Thyroid gland (tissue), 4 donors: ENCODE measurements at regions not wholly inside any gene's neighbourhood (a gene's known extent, or its start where the extent isn't known, plus 50 kb on each side); places are given as distances from the start of the nearest gene placed in this dataset.

Experiments used
- DNase-seq, 2 donors: peaks; one replicate each; pipeline ENCODE4 v3.0.0-alpha.2; 2019
- H3K27ac ChIP-seq, 3 donors: fragments of 200-600 bp; sonication (generic); 1 replicate in 2 of 3; 2 replicates in 1 of 3; pipeline ENCODE4 v1.5.1; 2016 to 2019; ENCODE audit warnings: mild to moderate bottlenecking in 1 of 3, moderate library complexity in 1 of 3
- H3K27me3 ChIP-seq: fragments of 200-600 bp; sonication (generic); one replicate; pipeline ENCODE4 v1.5.1; 2019
- H3K36me3 ChIP-seq, 2 donors: fragments of 200-600 bp; sonication (generic); one replicate each; pipeline ENCODE4 v1.5.1; 2016 to 2019
- H3K4me1 ChIP-seq, 2 donors: fragments of 200-600 bp; sonication (generic); one replicate each; pipeline ENCODE4 v1.5.1; 2017 to 2019
- H3K4me3 ChIP-seq, 3 donors: fragments of 200-600 bp; sonication (generic); replicated peaks in 1 of 3; 1 replicate in 2 of 3; 2 replicates in 1 of 3; pipeline ENCODE4 v1.5.1; 2016; ENCODE audit warnings: mild to moderate bottlenecking in 1 of 3
- H3K9me3 ChIP-seq: fragments of 200-600 bp; sonication (generic); one replicate; pipeline ENCODE4 v1.5.1; 2017
- CTCF ChIP-seq, 6 experiments: fragments of 200-600 bp in 3 of 6; fragments of 450-650 bp in 3 of 6; sonication (generic) in 3 of 6; IDR thresholded peaks; one replicate each; pipeline ENCODE4 v1.5.1; 2016 to 2019; ENCODE audit warnings: antibody characterized with exemption in 6 of 6, mild to moderate bottlenecking in 2 of 6, inconsistent platforms in 1 of 6, moderate library complexity in 1 of 6
- POLR2A ChIP-seq, 2 donors: fragments of 450-650 bp; IDR thresholded peaks; one replicate each; pipeline ENCODE4 v1.6.1; 2017; ENCODE audit warnings: antibody characterized with exemption in 2 of 2, mild to moderate bottlenecking in 2 of 2, moderate library complexity in 1 of 2
- WGBS, 2 donors: methylation state at CpG; one replicate each; pipeline ENCODE4 v1.1.5; 2017; 5-methylcytosine and 5-hydroxymethylcytosine counted together
- intact Hi-C: fragments of 100-400 bp; cut with DNase I; formaldehyde crosslinking; loops from one replicate; pipeline ENCODE4 v1.15.1; 2023

GRCh38 chr2:57180042-57180567 is 866.5 kb upstream of the VRK2 start:
- no peaks in the 10 kb centered on the region for H3K36me3 ChIP-seq
- TF ChIP-seq CTCF (IDR thresholded peaks at IDR 0.05) (no peak), POLR2A (IDR thresholded peaks at IDR 0.05) (no peak)
- intact Hi-C loops, result no loop called here
- H3K27ac ChIP-seq, result no peak overlapping the region
- H3K9me3 ChIP-seq, result no peaks in the 10 kb centered on the region
- H3K27me3 ChIP-seq, result no peaks in the 10 kb centered on the region
- H3K4me3 ChIP-seq, result no peak overlapping the region
- no peaks in the 10 kb centered on the region for H3K4me1 ChIP-seq
- 77 to 83% methylated on average over 4 of the region's 4 CpGs for WGBS, 2 donors
- DNase-seq, result no peak

- Histone ChIP-seq H3K36me3 (no peaks in the 10 kb centered on the region), H3K27me3 (no peaks in the 10 kb centered on the region), H3K4me1 (no peaks in the 10 kb centered on the region), H3K27ac (no peak overlapping the region), H3K9me3 (no peaks in the 10 kb centered on the region), H3K4me3 (no peak overlapping the region)
- intact Hi-C loops, result no loop called here
- no peak for TF ChIP-seq POLR2A (IDR thresholded peaks at IDR 0.05)
- no peak for DNase-seq
These were observed 865.9 kb upstream of the VRK2 start for GRCh38 chr2:57180678-57181077.

GRCh38 chr2:57181315-57182038 is 865.1 kb upstream of the VRK2 start:
- no peaks in the 10 kb centered on the region for H3K9me3 ChIP-seq
- no peak overlapping the region for H3K4me3 ChIP-seq
- TF ChIP-seq POLR2A (IDR thresholded peaks at IDR 0.05) (no peak), CTCF (IDR thresholded peaks at IDR 0.05) (no peak)
- no peaks in the 10 kb centered on the region for H3K4me1 ChIP-seq
- intact Hi-C loops, result no loop called here
- no peaks in the 10 kb centered on the region for H3K27me3 ChIP-seq
- no peak overlapping the region for H3K27ac ChIP-seq
- DNase-seq, result no peak
- WGBS, 2 donors, result 44 to 53% methylated on average over 1 of the region's 1 CpG
- H3K36me3 ChIP-seq, result no peaks in the 10 kb centered on the region

- H3K27me3 ChIP-seq, result no peaks in the 10 kb centered on the region
- DNase-seq, result no peak
- H3K4me3 ChIP-seq, result no peak overlapping the region
- H3K9me3 ChIP-seq, result no peaks in the 10 kb centered on the region
- no peaks in the 10 kb centered on the region for H3K36me3 ChIP-seq
- H3K27ac ChIP-seq, result no peak overlapping the region
- TF ChIP-seq CTCF (IDR thresholded peaks at IDR 0.05) (no peak), POLR2A (IDR thresholded peaks at IDR 0.05) (no peak)
- intact Hi-C loops, result no loop called here
- no peaks in the 10 kb centered on the region for H3K4me1 ChIP-seq
These were observed 863.7 kb upstream of the VRK2 start for GRCh38 chr2:57182916-57183315.

GRCh38 chr2:57185568-57185967 is 861.0 kb upstream of the VRK2 start:
- WGBS, 2 donors, result 85 to 89% methylated on average over 3 of the region's 3 CpGs
- TF ChIP-seq POLR2A (IDR thresholded peaks at IDR 0.05) (no peak), CTCF (IDR thresholded peaks at IDR 0.05) (no peak)
- Histone ChIP-seq H3K4me1 (no peaks in the 10 kb centered on the region), H3K4me3 (no peak overlapping the region), H3K27me3 (no peaks in the 10 kb centered on the region), H3K27ac (no peak overlapping the region), H3K9me3 (no peaks in the 10 kb centered on the region), H3K36me3 (no peaks in the 10 kb centered on the region)
- intact Hi-C loops, result no loop called here
- DNase-seq, result no peak
